GM23248 (cell line): ENCODE measurements at regions not wholly inside any gene's neighbourhood (a gene's known extent, or its start where the extent isn't known, plus 50 kb on each side); places are given as distances from the start of the nearest gene placed in this dataset.

ENCODE experiments used
- DNase-seq: peaks from one replicate; pipeline ENCODE4 v3.0.0-alpha.2; 2015
- H2AFZ ChIP-seq: fragments of 200-600 bp; sonication (generic); 2 replicates; pipeline ENCODE4 v1.6.1; 2016; ENCODE audit warnings: antibody characterized with exemption
- H3F3A ChIP-seq: fragments of 200-600 bp; sonication (generic); 2 replicates; pipeline ENCODE4 v1.6.1; 2016; ENCODE audit warnings: mild to moderate bottlenecking, antibody characterized with exemption, mixed run types; ENCODE audit not compliant: insufficient read depth
- H3K27ac ChIP-seq: fragments of 200-600 bp; sonication (generic); 2 replicates; pipeline ENCODE4 v1.5.1; 2016; ENCODE audit warnings: mild to moderate bottlenecking
- H3K27me3 ChIP-seq: fragments of 200-600 bp; sonication (generic); replicated peaks from 2 replicates; pipeline ENCODE4 v1.6.1; 2016; ENCODE audit warnings: mild to moderate bottlenecking; ENCODE audit not compliant: insufficient read depth
- H3K36me3 ChIP-seq: fragments of 200-600 bp; sonication (generic); 2 replicates; pipeline ENCODE4 v1.6.1; 2016; ENCODE audit warnings: low read depth, mild to moderate bottlenecking
- H3K4me1 ChIP-seq: fragments of 200-600 bp; sonication (generic); 2 replicates; pipeline ENCODE4 v1.6.1; 2016; ENCODE audit warnings: mild to moderate bottlenecking; ENCODE audit not compliant: insufficient read depth
- H3K4me2 ChIP-seq: fragments of 200-600 bp; sonication (generic); one replicate; pipeline ENCODE4 v1.6.1; 2016; ENCODE audit warnings: mild to moderate bottlenecking; ENCODE audit not compliant: unreplicated experiment
- H3K4me3 ChIP-seq: fragments of 200-600 bp; sonication (generic); 2 replicates; pipeline ENCODE4 v1.5.1; 2016; ENCODE audit warnings: mild to moderate bottlenecking
- H3K79me2 ChIP-seq: fragments of 200-600 bp; sonication (generic); 2 replicates; pipeline ENCODE4 v1.6.1; 2016; ENCODE audit warnings: mild to moderate bottlenecking; ENCODE audit not compliant: insufficient read depth
- H3K9ac ChIP-seq: fragments of 200-600 bp; sonication (generic); 2 replicates; pipeline ENCODE4 v1.6.1; 2016; ENCODE audit warnings: mild to moderate bottlenecking
- H3K9me2 ChIP-seq: fragments of 200-600 bp; sonication (generic); 2 replicates; pipeline ENCODE4 v1.6.1; 2016; ENCODE audit warnings: mixed run types, mild to moderate bottlenecking, moderate library complexity; ENCODE audit not compliant: insufficient read depth
- H3K9me3 ChIP-seq: fragments of 200-600 bp; sonication (generic); one replicate; pipeline ENCODE4 v1.6.1; 2017; ENCODE audit warnings: low read depth
- H4K20me1 ChIP-seq: fragments of 200-600 bp; sonication (generic); 2 replicates; pipeline ENCODE4 v1.6.0; 2016; ENCODE audit not compliant: insufficient read depth
- EZH2 ChIP-seq: fragments of 200-600 bp; sonication (generic); IDR thresholded peaks from 2 replicates; pipeline ENCODE4 v1.6.1; 2018; ENCODE audit warnings: antibody characterized with exemption, mild to moderate bottlenecking; ENCODE audit not compliant: insufficient read depth, poor library complexity, severe bottlenecking
- EZH2phosphoT487 ChIP-seq: fragments of 200-600 bp; sonication (generic); IDR thresholded peaks from 2 replicates; pipeline ENCODE4 v1.6.1; 2018; ENCODE audit warnings: antibody characterized with exemption, moderate library complexity, mild to moderate bottlenecking, low read depth; ENCODE audit not compliant: insufficient read depth
- WGBS, 2 experiments: methylation state at CpG; one replicate each; pipeline ENCODE4 v1.1.6; 2015 to 2017; ENCODE audit warnings: low lambda C conversion rate in 2 of 2, low coverage in 1 of 2; ENCODE audit errors: missing lambda C conversion rate in 2 of 2; 5-methylcytosine and 5-hydroxymethylcytosine counted together
- in situ Hi-C: fragments of 300-500 bp; cut with MboI; formaldehyde crosslinking; loops from 2 replicates; pipeline ENCODE4 v1.15.0; 2020

DNA sequence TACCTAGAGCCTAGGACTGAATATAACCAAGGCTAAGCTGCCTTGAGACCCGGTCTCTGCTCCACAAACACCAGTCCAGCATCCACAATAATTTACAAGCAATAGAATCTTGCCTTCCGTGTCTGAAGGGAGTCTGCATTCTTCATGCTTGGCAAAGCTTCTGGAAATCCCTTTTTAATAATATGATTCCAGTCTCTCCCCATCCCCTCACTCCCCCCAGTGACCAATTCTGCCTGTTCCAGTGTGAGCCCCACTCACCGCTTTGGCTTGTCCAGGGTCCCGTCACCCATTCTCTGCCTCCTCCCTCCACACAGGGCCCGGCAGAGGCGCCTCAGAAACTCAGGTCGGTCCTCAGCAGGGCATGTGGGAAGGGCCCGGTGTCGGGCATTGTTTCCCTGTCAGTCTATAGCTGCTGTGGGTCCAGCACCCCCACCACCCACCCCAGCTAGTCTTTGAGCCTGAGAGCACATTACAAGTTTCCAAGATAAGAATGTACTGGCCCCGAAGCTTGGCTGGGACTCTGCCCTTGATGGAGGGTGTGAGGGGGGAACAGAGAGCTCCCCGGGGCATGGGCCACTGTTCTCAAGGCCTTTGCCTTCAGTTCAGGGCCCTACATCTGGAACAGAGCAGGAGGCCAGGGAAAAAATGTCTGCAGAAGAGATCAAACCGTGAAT is 129.7 kb upstream of the MYCN start:
- Histone ChIP-seq H3K4me2 (no peak overlapping the region), H3K27ac (no peak overlapping the region), H3K4me3 (no peak overlapping the region), H3K9me3 (no peaks in the 10 kb centered on the region), H3K36me3 (no peaks in the 10 kb centered on the region), H3K27me3 (no peaks in the 10 kb centered on the region), H2AFZ (no peak overlapping the region), H4K20me1 (no peaks in the 10 kb centered on the region), H3K9ac (no peak overlapping the region), H3F3A (no peaks in the 10 kb centered on the region), H3K9me2 (no peaks in the 10 kb centered on the region), H3K4me1 (no peaks in the 10 kb centered on the region), H3K79me2 (no peaks in the 10 kb centered on the region)
- DNase-seq: no peak
- 49 to 51% methylated on average over 9 to 12 of the region's 12 CpGs for WGBS, 2 experiments
- in situ Hi-C loops: no loop called here
- TF ChIP-seq EZH2phosphoT487: no peak
- no peak for TF ChIP-seq EZH2

DNA sequence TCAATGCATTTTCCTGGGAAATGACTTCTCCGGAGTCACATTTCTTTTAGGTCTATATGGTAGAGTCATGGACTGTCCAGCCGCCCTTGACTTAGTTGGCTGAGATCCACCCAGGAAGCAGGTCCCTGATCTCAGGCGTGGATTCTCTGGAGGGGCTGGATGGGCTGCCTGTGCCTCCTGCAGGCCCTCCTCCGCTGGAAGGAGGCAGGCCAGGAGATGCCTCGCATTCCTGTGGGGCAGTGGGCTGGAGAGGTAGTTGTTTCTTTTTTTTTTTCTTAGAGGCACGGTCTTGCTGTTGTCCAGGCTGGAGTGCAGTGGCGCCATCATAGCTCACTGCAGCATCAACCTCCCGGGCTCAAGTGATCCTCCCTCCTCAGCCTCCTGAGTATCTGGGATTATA is 129.0 kb upstream of the MYCN start:
- Histone ChIP-seq H3K79me2 (no peaks in the 10 kb centered on the region), H4K20me1 (no peaks in the 10 kb centered on the region), H3K4me2 (no peak overlapping the region), H3K27me3 (no peaks in the 10 kb centered on the region), H2AFZ (no peak overlapping the region), H3K27ac (no peak overlapping the region), H3K4me3 (no peak overlapping the region), H3K9me2 (no peaks in the 10 kb centered on the region), H3K9ac (no peak overlapping the region), H3K4me1 (no peaks in the 10 kb centered on the region), H3F3A (no peaks in the 10 kb centered on the region), H3K9me3 (no peaks in the 10 kb centered on the region), H3K36me3 (no peaks in the 10 kb centered on the region)
- WGBS, 2 experiments: 45 to 49% methylated on average over 8 of the region's 8 CpGs
- no peak for DNase-seq
- no peak for TF ChIP-seq EZH2phosphoT487
- no peak for TF ChIP-seq EZH2
- in situ Hi-C loops: no loop called here

DNA sequence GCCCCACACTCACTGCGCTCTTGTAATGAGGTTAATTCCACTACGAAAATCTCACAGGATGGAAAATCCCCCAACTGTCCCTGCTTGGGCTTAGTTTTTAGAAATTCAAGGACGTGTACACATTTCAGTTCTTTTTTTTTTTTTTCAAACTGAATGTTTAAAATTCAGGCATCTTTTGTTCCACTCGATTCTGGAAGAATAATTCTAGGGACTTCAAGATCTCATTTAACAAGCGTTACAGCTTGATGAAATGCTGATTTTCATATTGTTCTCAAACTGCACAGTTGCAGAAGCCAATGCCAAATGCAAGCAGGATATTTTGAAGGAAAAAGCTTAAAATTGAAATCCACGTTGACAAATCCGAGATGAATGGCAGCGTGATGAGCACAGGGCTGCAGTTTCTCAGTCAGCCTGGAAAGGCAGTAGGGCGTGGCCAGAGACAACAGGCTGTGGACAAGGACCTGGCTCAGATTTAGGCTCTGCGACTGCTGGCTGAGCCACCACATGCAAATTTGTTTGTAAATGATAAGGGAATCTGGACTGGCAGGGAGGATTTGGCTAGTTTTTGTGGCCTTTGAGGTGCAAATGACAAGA is 128.1 kb upstream of the MYCN start:
- no peaks in the 10 kb centered on the region for H3K9me3 ChIP-seq
- TF ChIP-seq EZH2 (no peak), EZH2phosphoT487 (no peak)

DNA sequence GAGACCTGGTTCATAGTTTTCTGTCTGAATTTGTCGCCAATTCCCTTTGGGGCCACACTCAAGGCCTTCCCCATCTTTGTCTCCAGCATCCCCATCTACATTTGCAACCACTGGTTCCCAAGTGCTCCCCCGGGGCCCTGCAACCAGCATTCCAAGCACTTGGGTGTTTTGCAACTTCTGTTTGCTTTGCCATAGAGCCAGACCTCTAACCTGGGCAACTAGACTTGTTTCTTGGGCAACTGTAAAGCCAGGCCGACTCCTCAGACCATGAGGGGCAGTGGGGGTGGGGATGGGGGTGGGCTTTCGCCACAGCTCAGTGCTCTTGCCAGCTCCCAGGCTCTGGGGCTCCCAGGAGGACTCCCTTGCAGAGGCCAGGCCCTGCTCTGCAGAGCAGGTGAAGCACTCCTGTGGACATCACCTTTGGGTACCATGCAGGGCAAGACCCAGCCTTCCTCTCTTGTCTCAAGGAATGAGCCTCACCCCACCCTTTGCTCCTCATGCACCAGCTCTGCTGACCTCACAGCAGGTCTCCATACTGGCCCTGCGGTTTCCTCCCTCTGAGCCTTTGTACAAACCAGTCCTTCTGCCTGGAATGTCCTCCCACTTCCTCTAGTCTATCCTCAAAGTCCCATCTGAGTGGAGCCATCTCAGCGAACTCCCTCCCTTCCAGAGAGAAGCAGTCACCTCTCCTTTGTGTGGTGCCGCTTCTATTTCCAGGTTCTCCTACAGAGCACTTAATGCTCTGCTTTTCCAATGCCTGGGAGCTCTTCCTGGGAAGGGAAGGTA is 126.7 kb upstream of the MYCN start:
- Histone ChIP-seq H3K27ac (no peak overlapping the region), H3K4me3 (no peak overlapping the region), H3K27me3 (no peaks in the 10 kb centered on the region), H2AFZ (no peak overlapping the region), H3K9ac (no peak overlapping the region), H3K9me2 (no peaks in the 10 kb centered on the region), H3F3A (no peaks in the 10 kb centered on the region), H3K4me1 (no peaks in the 10 kb centered on the region), H3K4me2 (no peak overlapping the region), H3K79me2 (no peaks in the 10 kb centered on the region), H3K36me3 (no peaks in the 10 kb centered on the region), H3K9me3 (no peaks in the 10 kb centered on the region), H4K20me1 (no peaks in the 10 kb centered on the region)
- in situ Hi-C loops: no loop called here
- DNase-seq: no peak
- 23% methylated on average over 7 of the region's 7 CpGs for WGBS, 2 experiments
- no peak for TF ChIP-seq EZH2phosphoT487
- TF ChIP-seq EZH2: no peak

More for the DNA sequence above, 128.1 kb upstream of the MYCN start:
- H3K4me3 ChIP-seq: no peak overlapping the region
- no peak overlapping the region for H3K4me2 ChIP-seq
- H3K4me1 ChIP-seq: no peaks in the 10 kb centered on the region
- no peak overlapping the region for H2AFZ ChIP-seq
- WGBS, 2 experiments: 25 to 26% methylated on average over 10 of the region's 10 CpGs
- H3K9me2 ChIP-seq: no peaks in the 10 kb centered on the region
- no peak overlapping the region for H3K27ac ChIP-seq
- H4K20me1 ChIP-seq: no peaks in the 10 kb centered on the region
- no peak for DNase-seq
- H3K36me3 ChIP-seq: no peaks in the 10 kb centered on the region
- H3K9ac ChIP-seq: no peak overlapping the region
- in situ Hi-C loops: no loop called here
- no peaks in the 10 kb centered on the region for H3K79me2 ChIP-seq
- no peaks in the 10 kb centered on the region for H3F3A ChIP-seq
- H3K27me3 ChIP-seq: no peaks in the 10 kb centered on the region
